ENCODE measurements at regions not wholly inside any gene's neighbourhood (a gene's known extent, or its start where the extent isn't known, plus 50 kb on each side); places are given as distances from the start of the nearest gene placed in this dataset.

DNA sequence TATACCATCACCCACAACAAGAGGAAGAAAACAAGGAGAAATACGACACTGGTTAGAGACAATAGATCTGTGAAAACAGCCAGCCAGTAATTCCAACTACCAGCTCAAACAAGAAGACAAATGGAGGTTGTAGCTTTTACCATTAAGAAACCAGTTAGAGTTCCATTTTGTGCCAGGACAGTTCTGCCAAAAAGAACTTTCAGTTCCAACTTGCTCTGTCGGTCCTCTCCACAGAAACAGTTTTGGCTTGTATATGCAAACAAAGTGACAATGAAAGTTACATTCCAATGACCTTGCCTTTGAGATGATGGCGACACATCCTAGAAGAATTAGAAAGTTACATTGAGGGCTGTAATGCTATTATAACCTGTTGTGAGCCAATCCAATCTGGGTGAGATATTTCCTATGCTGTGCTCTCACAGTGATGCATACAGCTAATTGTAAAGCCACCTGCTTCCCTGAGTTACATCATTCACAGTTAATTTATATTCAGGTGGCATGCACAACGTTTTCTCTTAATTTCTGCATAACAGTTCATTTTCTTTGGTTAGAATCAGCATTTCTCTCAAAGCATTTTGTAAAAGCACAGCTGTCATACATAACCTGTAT, 1378.4 kb upstream of the PIK3C3 start (continued):
- TF ChIP-seq, protein P1, sequence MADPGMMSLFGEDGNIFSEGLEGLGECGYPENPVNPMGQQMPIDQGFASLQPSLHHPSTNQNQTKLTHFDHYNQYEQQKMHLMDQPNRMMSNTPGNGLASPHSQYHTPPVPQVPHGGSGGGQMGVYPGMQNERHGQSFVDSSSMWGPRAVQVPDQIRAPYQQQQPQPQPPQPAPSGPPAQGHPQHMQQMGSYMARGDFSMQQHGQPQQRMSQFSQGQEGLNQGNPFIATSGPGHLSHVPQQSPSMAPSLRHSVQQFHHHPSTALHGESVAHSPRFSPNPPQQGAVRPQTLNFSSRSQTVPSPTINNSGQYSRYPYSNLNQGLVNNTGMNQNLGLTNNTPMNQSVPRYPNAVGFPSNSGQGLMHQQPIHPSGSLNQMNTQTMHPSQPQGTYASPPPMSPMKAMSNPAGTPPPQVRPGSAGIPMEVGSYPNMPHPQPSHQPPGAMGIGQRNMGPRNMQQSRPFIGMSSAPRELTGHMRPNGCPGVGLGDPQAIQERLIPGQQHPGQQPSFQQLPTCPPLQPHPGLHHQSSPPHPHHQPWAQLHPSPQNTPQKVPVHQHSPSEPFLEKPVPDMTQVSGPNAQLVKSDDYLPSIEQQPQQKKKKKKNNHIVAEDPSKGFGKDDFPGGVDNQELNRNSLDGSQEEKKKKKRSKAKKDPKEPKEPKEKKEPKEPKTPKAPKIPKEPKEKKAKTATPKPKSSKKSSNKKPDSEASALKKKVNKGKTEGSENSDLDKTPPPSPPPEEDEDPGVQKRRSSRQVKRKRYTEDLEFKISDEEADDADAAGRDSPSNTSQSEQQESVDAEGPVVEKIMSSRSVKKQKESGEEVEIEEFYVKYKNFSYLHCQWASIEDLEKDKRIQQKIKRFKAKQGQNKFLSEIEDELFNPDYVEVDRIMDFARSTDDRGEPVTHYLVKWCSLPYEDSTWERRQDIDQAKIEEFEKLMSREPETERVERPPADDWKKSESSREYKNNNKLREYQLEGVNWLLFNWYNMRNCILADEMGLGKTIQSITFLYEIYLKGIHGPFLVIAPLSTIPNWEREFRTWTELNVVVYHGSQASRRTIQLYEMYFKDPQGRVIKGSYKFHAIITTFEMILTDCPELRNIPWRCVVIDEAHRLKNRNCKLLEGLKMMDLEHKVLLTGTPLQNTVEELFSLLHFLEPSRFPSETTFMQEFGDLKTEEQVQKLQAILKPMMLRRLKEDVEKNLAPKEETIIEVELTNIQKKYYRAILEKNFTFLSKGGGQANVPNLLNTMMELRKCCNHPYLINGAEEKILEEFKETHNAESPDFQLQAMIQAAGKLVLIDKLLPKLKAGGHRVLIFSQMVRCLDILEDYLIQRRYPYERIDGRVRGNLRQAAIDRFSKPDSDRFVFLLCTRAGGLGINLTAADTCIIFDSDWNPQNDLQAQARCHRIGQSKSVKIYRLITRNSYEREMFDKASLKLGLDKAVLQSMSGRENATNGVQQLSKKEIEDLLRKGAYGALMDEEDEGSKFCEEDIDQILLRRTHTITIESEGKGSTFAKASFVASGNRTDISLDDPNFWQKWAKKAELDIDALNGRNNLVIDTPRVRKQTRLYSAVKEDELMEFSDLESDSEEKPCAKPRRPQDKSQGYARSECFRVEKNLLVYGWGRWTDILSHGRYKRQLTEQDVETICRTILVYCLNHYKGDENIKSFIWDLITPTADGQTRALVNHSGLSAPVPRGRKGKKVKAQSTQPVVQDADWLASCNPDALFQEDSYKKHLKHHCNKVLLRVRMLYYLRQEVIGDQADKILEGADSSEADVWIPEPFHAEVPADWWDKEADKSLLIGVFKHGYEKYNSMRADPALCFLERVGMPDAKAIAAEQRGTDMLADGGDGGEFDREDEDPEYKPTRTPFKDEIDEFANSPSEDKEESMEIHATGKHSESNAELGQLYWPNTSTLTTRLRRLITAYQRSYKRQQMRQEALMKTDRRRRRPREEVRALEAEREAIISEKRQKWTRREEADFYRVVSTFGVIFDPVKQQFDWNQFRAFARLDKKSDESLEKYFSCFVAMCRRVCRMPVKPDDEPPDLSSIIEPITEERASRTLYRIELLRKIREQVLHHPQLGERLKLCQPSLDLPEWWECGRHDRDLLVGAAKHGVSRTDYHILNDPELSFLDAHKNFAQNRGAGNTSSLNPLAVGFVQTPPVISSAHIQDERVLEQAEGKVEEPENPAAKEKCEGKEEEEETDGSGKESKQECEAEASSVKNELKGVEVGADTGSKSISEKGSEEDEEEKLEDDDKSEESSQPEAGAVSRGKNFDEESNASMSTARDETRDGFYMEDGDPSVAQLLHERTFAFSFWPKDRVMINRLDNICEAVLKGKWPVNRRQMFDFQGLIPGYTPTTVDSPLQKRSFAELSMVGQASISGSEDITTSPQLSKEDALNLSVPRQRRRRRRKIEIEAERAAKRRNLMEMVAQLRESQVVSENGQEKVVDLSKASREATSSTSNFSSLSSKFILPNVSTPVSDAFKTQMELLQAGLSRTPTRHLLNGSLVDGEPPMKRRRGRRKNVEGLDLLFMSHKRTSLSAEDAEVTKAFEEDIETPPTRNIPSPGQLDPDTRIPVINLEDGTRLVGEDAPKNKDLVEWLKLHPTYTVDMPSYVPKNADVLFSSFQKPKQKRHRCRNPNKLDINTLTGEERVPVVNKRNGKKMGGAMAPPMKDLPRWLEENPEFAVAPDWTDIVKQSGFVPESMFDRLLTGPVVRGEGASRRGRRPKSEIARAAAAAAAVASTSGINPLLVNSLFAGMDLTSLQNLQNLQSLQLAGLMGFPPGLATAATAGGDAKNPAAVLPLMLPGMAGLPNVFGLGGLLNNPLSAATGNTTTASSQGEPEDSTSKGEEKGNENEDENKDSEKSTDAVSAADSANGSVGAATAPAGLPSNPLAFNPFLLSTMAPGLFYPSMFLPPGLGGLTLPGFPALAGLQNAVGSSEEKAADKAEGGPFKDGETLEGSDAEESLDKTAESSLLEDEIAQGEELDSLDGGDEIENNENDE (IDR thresholded peaks at IDR 0.05; ENCODE audit: insufficient replicate concordance, low read length) = no peak
- TF ChIP-seq BACH1 (IDR thresholded peaks at IDR 0.05; ENCODE audit: low read length) = no peak
- TF ChIP-seq, protein P2, sequence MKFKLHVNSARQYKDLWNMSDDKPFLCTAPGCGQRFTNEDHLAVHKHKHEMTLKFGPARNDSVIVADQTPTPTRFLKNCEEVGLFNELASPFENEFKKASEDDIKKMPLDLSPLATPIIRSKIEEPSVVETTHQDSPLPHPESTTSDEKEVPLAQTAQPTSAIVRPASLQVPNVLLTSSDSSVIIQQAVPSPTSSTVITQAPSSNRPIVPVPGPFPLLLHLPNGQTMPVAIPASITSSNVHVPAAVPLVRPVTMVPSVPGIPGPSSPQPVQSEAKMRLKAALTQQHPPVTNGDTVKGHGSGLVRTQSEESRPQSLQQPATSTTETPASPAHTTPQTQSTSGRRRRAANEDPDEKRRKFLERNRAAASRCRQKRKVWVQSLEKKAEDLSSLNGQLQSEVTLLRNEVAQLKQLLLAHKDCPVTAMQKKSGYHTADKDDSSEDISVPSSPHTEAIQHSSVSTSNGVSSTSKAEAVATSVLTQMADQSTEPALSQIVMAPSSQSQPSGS (IDR thresholded peaks at IDR 0.05; ENCODE audit: low read length) = no peak
- no peak for TF ChIP-seq POLR2AphosphoS5 (IDR thresholded peaks at IDR 0.05; ENCODE audit: low read depth, low read length)
- TF ChIP-seq TBP (IDR thresholded peaks at IDR 0.05; ENCODE audit: low read depth, low read length) = no peak
- TF ChIP-seq GABPA (IDR thresholded peaks at IDR 0.05; ENCODE audit: borderline replicate concordance, insufficient read depth, low read length) = no peak
- no peak for TF ChIP-seq PHF8 (conservative IDR thresholded peaks at IDR 0.05; ENCODE audit: low read depth, low read length)
- TF ChIP-seq CBX8 (IDR thresholded peaks at IDR 0.05; ENCODE audit: borderline replicate concordance, low read depth, low read length) = no peak

All from H1 (cell line).